ENCODE measurements at regions not wholly inside any gene's neighbourhood (a gene's known extent, or its start where the extent isn't known, plus 50 kb on each side); places are given as distances from the start of the nearest gene placed in this dataset.

DNA sequence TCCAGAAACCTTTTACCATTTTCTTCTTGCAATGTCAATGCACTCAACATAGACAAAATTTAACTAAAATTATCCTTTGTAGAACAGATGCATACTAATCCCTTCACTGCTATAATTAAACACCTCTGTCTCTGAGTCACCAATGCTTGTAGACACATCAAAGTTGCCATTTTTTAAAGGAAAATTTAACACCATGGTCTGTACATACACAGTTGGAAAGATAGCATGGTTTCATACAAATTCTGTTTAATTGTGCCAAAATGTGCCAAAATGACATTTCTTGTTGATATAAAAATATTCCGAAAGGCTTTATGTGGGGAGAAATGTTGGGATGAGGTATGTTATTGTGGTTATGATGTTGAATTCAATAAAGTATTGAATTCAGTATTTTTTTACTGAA, 125.8 kb downstream of the NEUROD6 start:
- no peak overlapping the region for H3K4me3 ChIP-seq (ENCODE audit: low read depth, low read length)
- no peaks in the 10 kb centered on the region for H3K36me3 ChIP-seq (ENCODE audit: control insufficient read depth in 2 of 2, insufficient read depth in 1 of 2, low read length in 2 of 2)
- no peak overlapping the region for H3K27ac ChIP-seq (ENCODE audit: extremely low read depth, low read depth, low read length)
- ChIA-PET POLR2A (no interaction called here), CTCF (interaction anchor here (0.6 kb wide), 1 partner anchor 10 kb away, joined by 4 read pairs; no protein-coding TSS in a partner anchor)
- no peaks in the 10 kb centered on the region for H3K9me3 ChIP-seq (ENCODE audit: control insufficient read depth, insufficient read depth, low read depth, low read length)
- TF ChIP-seq KLF9 (tag by site-specific recombination; IDR thresholded peaks at IDR 0.05; ENCODE audit: low read depth) (no peak), ZNF155 (tag by site-specific recombination; IDR thresholded peaks at IDR 0.05) (no peak), ZNF660 (tag by site-specific recombination; IDR thresholded peaks at IDR 0.05) (no peak), ZNF776 (tag by site-specific recombination; IDR thresholded peaks at IDR 0.05; ENCODE audit: borderline replicate concordance) (no peak)
- no peaks in the 10 kb centered on the region for H3K4me1 ChIP-seq (ENCODE audit: control insufficient read depth, insufficient read depth, low read length)

DNA sequence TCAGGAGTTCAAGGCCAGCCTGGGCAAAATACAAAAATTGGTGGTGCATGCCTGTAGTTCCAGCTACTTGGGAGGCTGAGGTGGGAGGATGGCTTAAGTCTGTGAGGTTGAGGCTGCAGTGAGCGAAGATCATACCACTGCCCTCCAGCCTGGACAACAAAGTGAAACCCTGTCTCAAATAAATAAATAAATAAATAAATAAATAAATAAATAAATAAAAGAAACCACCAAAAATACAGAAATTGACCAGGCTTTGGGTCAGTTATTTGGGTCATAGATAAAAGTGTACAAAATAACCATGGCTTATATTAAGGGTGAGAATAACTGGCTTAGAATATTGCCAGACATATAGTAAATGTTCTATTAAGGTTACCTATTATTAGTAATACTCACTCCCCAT, 129.2 kb downstream of the NEUROD6 start:
- H3K4me3 ChIP-seq (ENCODE audit: low read depth, low read length): no peak overlapping the region
- H3K36me3 ChIP-seq (ENCODE audit: control insufficient read depth in 2 of 2, insufficient read depth in 1 of 2, low read length in 2 of 2): no peaks in the 10 kb centered on the region
- TF ChIP-seq ZNF654 (tag by site-specific recombination; IDR thresholded peaks at IDR 0.05; ENCODE audit: low read depth) (peak; percentile 24; the same call in 1 of the 2 replicates), ZNF426 (tag by site-specific recombination; IDR thresholded peaks at IDR 0.05) (peak; percentile 55), ZBTB8A (tag by site-specific recombination; IDR thresholded peaks at IDR 0.05) (peak; percentile 48), ZNF354C (tag by site-specific recombination; IDR thresholded peaks at IDR 0.05; ENCODE audit: borderline replicate concordance, low read depth) (no peak), ZNF623 (tag by site-specific recombination; IDR thresholded peaks at IDR 0.05) (peak; percentile 54), ZNF670 (tag by site-specific recombination; IDR thresholded peaks at IDR 0.05; ENCODE audit: low read depth) (no peak), ZNF140 (tag by site-specific recombination; IDR thresholded peaks at IDR 0.05) (0 out of 2 replicates have a peak, but pooled peaks have one; percentile 21), TCF7L2 (IDR thresholded peaks at IDR 0.05; ENCODE audit: borderline replicate concordance, low read depth, low read length) (no peak), RBAK (tag by site-specific recombination; IDR thresholded peaks at IDR 0.05) (peak; percentile 15; the same call in 1 of the 2 replicates), ZNF555 (tag by site-specific recombination; conservative IDR thresholded peaks at IDR 0.05) (peak; percentile 55), ZNF76 (tag by site-specific recombination; IDR thresholded peaks at IDR 0.05; ENCODE audit: borderline replicate concordance, low read depth) (no peak), ZBTB1 (tag by site-specific recombination; IDR thresholded peaks at IDR 0.05) (no peak), ZNF202 (tag by site-specific recombination; IDR thresholded peaks at IDR 0.05; ENCODE audit: borderline replicate concordance) (0 out of 2 replicates have a peak, but pooled peaks have one; percentile 49), ZNF785 (tag by site-specific recombination; IDR thresholded peaks at IDR 0.05) (no peak), ZNF558 (tag by site-specific recombination; IDR thresholded peaks at IDR 0.05) (0 out of 2 replicates have a peak, but pooled peaks have one; percentile 50), ZNF394 (tag by site-specific recombination; IDR thresholded peaks at IDR 0.05; ENCODE audit: borderline replicate concordance) (peak; percentile 85), HOXA7 (CRISPR knock-in tag; IDR thresholded peaks at IDR 0.05; ENCODE audit: borderline replicate concordance) (no peak), ZNF433 (tag by site-specific recombination; IDR thresholded peaks at IDR 0.05; ENCODE audit: low read depth) (0 out of 2 replicates have a peak, but pooled peaks have one; percentile 29)
- TF ChIP-seq, protein P1, sequence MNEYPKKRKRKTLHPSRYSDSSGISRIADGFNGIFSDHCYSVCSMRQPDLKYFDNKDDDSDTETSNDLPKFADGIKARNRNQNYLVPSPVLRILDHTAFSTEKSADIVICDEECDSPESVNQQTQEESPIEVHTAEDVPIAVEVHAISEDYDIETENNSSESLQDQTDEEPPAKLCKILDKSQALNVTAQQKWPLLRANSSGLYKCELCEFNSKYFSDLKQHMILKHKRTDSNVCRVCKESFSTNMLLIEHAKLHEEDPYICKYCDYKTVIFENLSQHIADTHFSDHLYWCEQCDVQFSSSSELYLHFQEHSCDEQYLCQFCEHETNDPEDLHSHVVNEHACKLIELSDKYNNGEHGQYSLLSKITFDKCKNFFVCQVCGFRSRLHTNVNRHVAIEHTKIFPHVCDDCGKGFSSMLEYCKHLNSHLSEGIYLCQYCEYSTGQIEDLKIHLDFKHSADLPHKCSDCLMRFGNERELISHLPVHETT (tag by site-specific recombination; IDR thresholded peaks at IDR 0.05): no peak
- TF ChIP-seq, protein P2, sequence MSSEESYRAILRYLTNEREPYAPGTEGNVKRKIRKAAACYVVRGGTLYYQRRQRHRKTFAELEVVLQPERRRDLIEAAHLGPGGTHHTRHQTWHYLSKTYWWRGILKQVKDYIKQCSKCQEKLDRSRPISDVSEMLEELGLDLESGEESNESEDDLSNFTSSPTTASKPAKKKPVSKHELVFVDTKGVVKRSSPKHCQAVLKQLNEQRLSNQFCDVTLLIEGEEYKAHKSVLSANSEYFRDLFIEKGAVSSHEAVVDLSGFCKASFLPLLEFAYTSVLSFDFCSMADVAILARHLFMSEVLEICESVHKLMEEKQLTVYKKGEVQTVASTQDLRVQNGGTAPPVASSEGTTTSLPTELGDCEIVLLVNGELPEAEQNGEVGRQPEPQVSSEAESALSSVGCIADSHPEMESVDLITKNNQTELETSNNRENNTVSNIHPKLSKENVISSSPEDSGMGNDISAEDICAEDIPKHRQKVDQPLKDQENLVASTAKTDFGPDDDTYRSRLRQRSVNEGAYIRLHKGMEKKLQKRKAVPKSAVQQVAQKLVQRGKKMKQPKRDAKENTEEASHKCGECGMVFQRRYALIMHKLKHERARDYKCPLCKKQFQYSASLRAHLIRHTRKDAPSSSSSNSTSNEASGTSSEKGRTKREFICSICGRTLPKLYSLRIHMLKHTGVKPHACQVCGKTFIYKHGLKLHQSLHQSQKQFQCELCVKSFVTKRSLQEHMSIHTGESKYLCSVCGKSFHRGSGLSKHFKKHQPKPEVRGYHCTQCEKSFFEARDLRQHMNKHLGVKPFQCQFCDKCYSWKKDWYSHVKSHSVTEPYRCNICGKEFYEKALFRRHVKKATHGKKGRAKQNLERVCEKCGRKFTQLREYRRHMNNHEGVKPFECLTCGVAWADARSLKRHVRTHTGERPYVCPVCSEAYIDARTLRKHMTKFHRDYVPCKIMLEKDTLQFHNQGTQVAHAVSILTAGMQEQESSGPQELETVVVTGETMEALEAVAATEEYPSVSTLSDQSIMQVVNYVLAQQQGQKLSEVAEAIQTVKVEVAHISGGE (tag by site-specific recombination; conservative IDR thresholded peaks at IDR 0.05; ENCODE audit: low read depth): peak; percentile 49
- TF ChIP-seq, protein P3, sequence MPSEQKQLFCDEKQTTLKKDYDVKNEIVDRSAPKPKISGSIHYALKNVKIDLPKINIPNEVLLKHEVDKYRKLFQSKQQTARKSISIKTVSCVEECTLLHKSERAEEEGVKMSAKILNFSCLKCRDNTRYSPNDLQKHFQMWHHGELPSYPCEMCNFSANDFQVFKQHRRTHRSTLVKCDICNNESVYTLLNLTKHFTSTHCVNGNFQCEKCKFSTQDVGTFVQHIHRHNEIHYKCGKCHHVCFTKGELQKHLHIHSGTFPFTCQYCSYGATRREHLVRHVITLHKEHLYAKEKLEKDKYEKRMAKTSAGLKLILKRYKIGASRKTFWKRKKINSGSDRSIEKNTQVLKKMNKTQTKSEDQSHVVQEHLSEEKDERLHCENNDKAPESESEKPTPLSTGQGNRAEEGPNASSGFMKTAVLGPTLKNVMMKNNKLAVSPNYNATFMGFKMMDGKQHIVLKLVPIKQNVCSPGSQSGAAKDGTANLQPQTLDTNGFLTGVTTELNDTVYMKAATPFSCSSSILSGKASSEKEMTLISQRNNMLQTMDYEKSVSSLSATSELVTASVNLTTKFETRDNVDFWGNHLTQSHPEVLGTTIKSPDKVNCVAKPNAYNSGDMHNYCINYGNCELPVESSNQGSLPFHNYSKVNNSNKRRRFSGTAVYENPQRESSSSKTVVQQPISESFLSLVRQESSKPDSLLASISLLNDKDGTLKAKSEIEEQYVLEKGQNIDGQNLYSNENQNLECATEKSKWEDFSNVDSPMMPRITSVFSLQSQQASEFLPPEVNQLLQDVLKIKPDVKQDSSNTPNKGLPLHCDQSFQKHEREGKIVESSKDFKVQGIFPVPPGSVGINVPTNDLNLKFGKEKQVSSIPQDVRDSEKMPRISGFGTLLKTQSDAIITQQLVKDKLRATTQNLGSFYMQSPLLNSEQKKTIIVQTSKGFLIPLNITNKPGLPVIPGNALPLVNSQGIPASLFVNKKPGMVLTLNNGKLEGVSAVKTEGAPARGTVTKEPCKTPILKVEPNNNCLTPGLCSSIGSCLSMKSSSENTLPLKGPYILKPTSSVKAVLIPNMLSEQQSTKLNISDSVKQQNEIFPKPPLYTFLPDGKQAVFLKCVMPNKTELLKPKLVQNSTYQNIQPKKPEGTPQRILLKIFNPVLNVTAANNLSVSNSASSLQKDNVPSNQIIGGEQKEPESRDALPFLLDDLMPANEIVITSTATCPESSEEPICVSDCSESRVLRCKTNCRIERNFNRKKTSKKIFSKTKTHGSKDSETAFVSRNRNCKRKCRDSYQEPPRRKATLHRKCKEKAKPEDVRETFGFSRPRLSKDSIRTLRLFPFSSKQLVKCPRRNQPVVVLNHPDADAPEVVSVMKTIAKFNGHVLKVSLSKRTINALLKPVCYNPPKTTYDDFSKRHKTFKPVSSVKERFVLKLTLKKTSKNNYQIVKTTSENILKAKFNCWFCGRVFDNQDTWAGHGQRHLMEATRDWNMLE (tag by site-specific recombination; conservative IDR thresholded peaks at IDR 0.05; ENCODE audit: low read depth): peak; percentile 72
- ChIA-PET CTCF (no interaction called here), POLR2A (no interaction called here)
- no peaks in the 10 kb centered on the region for H3K9me3 ChIP-seq (ENCODE audit: control insufficient read depth, insufficient read depth, low read depth, low read length)
- no peaks in the 10 kb centered on the region for H3K4me1 ChIP-seq (ENCODE audit: control insufficient read depth, insufficient read depth, low read length)
- H3K27ac ChIP-seq (ENCODE audit: extremely low read depth, low read depth, low read length): no peak overlapping the region
